Right lobe of liver (tissue), 4 donors: ENCODE measurements at regions not wholly inside any gene's neighbourhood (a gene's known extent, or its start where the extent isn't known, plus 50 kb on each side); places are given as distances from the start of the nearest gene placed in this dataset.

Source experiments
- CTCF ChIP-seq, 4 donors: fragments of 200-600 bp in 3 of 4; fragments of 450-650 bp in 1 of 4; IDR thresholded peaks; one replicate each; pipeline versions ENCODE4 v1.5.1 to v1.8.0; 2016 to 2022; ENCODE audit warnings: antibody characterized with exemption in 4 of 4, mild to moderate bottlenecking in 2 of 4
- POLR2A ChIP-seq: fragments of 450-650 bp; IDR thresholded peaks from one replicate; pipeline ENCODE4 v1.6.1; 2017; ENCODE audit warnings: antibody characterized with exemption, mild to moderate bottlenecking
- donor health status: DM: no; HTN: no; CAD: no.
- donor health status: DM: no; HTN: no; CAD: no.
- donor health status: DM: no; HTN: yes; CAD: no.

GRCh38 chr13:80428349-80429096 lies 87.6 kb upstream of the SPRY2 start:
- TF ChIP-seq CTCF (IDR thresholded peaks at IDR 0.05) (no peak), POLR2A (no peak)
